IPS-15b (cell line): ENCODE measurements at regions not wholly inside any gene's neighbourhood (a gene's known extent, or its start where the extent isn't known, plus 50 kb on each side); places are given as distances from the start of the nearest gene placed in this dataset.

ENCODE experiments used
- H3K27me3 ChIP-seq: one replicate; pipeline ENCODE4 v1.6.1; 2013; ENCODE audit warnings: low read length; ENCODE audit not compliant: control insufficient read depth, insufficient read depth
- H3K36me3 ChIP-seq: one replicate; pipeline ENCODE4 v1.6.1; 2013; ENCODE audit warnings: low read length; ENCODE audit not compliant: control insufficient read depth, insufficient read depth
- H3K4me1 ChIP-seq: one replicate; pipeline ENCODE4 v1.6.1; 2013; ENCODE audit warnings: mild to moderate bottlenecking, low read length; ENCODE audit not compliant: control insufficient read depth, insufficient read depth
- H3K4me3 ChIP-seq: one replicate; pipeline ENCODE4 v1.5.1; 2013; ENCODE audit warnings: low read depth, low read length
- H3K9ac ChIP-seq: one replicate; pipeline ENCODE4 v1.6.1; 2013; ENCODE audit warnings: low read depth, mild to moderate bottlenecking, low read length
- H3K9me3 ChIP-seq: one replicate; pipeline ENCODE4 v1.6.1; 2013; ENCODE audit warnings: mild to moderate bottlenecking, low read length; ENCODE audit not compliant: control insufficient read depth, insufficient read depth

- H3K9ac ChIP-seq = no peak overlapping the region
- H3K4me3 ChIP-seq = no peak overlapping the region
- peaks cover 6% of the 10 kb centered on the region for H3K4me1 ChIP-seq
- no peaks in the 10 kb centered on the region for H3K36me3 ChIP-seq
- peaks cover 63% of the 10 kb centered on the region for H3K27me3 ChIP-seq
- no peaks in the 10 kb centered on the region for H3K9me3 ChIP-seq
These were observed 566.4 kb downstream of the AJAP1 start for GRCh38 chr1:5220821-5221220.

- Histone ChIP-seq H3K4me3 (no peak overlapping the region), H3K27me3 (peaks cover 62% of the 10 kb centered on the region), H3K9me3 (no peaks in the 10 kb centered on the region), H3K4me1 (peaks cover 2% of the 10 kb centered on the region), H3K9ac (no peak overlapping the region), H3K36me3 (no peaks in the 10 kb centered on the region)
These were observed 566.0 kb downstream of the AJAP1 start for GRCh38 chr1:5220421-5220820.

GRCh38 chr1:5200006-5200405 is 545.6 kb downstream of the AJAP1 start:
- H3K4me3 ChIP-seq = no peak overlapping the region
- peaks cover 2% of the 10 kb centered on the region for H3K4me1 ChIP-seq
- no peaks in the 10 kb centered on the region for H3K27me3 ChIP-seq
- H3K9me3 ChIP-seq = no peaks in the 10 kb centered on the region
- H3K36me3 ChIP-seq = no peaks in the 10 kb centered on the region
- no peak overlapping the region for H3K9ac ChIP-seq

- Histone ChIP-seq H3K4me1 (peaks cover 2% of the 10 kb centered on the region), H3K9ac (no peak overlapping the region), H3K27me3 (no peaks in the 10 kb centered on the region), H3K4me3 (no peak overlapping the region), H3K9me3 (no peaks in the 10 kb centered on the region), H3K36me3 (no peaks in the 10 kb centered on the region)
These were observed 543.9 kb downstream of the AJAP1 start for GRCh38 chr1:5198328-5198727.

- Histone ChIP-seq H3K4me3 (no peak overlapping the region), H3K4me1 (peaks cover 8% of the 10 kb centered on the region), H3K9me3 (no peaks in the 10 kb centered on the region), H3K27me3 (peaks cover under 1% of the 10 kb centered on the region), H3K36me3 (no peaks in the 10 kb centered on the region), H3K9ac (no peak overlapping the region)
These were observed 537.1 kb downstream of the AJAP1 start for GRCh38 chr1:5191470-5191869.

GRCh38 chr1:5189384-5189783 is 535.0 kb downstream of the AJAP1 start:
- no peak overlapping the region for H3K9ac ChIP-seq
- H3K4me1 ChIP-seq = peaks cover 5% of the 10 kb centered on the region
- no peaks in the 10 kb centered on the region for H3K9me3 ChIP-seq
- H3K27me3 ChIP-seq = peaks cover 3% of the 10 kb centered on the region
- H3K36me3 ChIP-seq = no peaks in the 10 kb centered on the region
- no peak overlapping the region for H3K4me3 ChIP-seq

- Histone ChIP-seq H3K27me3 (no peaks in the 10 kb centered on the region), H3K9ac (no peak overlapping the region), H3K36me3 (no peaks in the 10 kb centered on the region), H3K4me3 (no peak overlapping the region), H3K4me1 (peaks cover 3% of the 10 kb centered on the region), H3K9me3 (no peaks in the 10 kb centered on the region)
These were observed 511.4 kb downstream of the AJAP1 start for GRCh38 chr1:5165762-5166161.

- Histone ChIP-seq H3K4me3 (no peak overlapping the region), H3K9ac (no peak overlapping the region), H3K9me3 (no peaks in the 10 kb centered on the region), H3K36me3 (no peaks in the 10 kb centered on the region), H3K27me3 (no peaks in the 10 kb centered on the region), H3K4me1 (peaks cover 3% of the 10 kb centered on the region)
These were observed 509.7 kb downstream of the AJAP1 start for GRCh38 chr1:5164158-5164557.

GRCh38 chr1:5161372-5161771 is 507.0 kb downstream of the AJAP1 start:
- no peak overlapping the region for H3K4me3 ChIP-seq

GRCh38 chr1:5157175-5157574 is 502.8 kb downstream of the AJAP1 start:
- Histone ChIP-seq H3K4me3 (no peak overlapping the region), H3K4me1 (peaks cover 3% of the 10 kb centered on the region), H3K27me3 (no peaks in the 10 kb centered on the region), H3K36me3 (no peaks in the 10 kb centered on the region), H3K9me3 (no peaks in the 10 kb centered on the region), H3K9ac (no peak overlapping the region)

More at GRCh38 chr1:5161372-5161771, 507.0 kb downstream of the AJAP1 start:
- Histone ChIP-seq H3K9ac (no peak overlapping the region), H3K4me1 (peaks cover 3% of the 10 kb centered on the region), H3K36me3 (no peaks in the 10 kb centered on the region), H3K9me3 (no peaks in the 10 kb centered on the region), H3K27me3 (no peaks in the 10 kb centered on the region)

GRCh38 chr1:5156416-5157120 is 502.2 kb downstream of the AJAP1 start:
- Histone ChIP-seq H3K9me3 (no peaks in the 10 kb centered on the region), H3K4me1 (peaks cover under 1% of the 10 kb centered on the region), H3K36me3 (no peaks in the 10 kb centered on the region), H3K4me3 (no peak overlapping the region), H3K9ac (no peak overlapping the region), H3K27me3 (no peaks in the 10 kb centered on the region)

GRCh38 chr1:5151511-5151910 is 497.1 kb downstream of the AJAP1 start:
- Histone ChIP-seq H3K36me3 (no peaks in the 10 kb centered on the region), H3K9ac (no peak overlapping the region), H3K9me3 (no peaks in the 10 kb centered on the region), H3K4me3 (no peak overlapping the region), H3K27me3 (no peaks in the 10 kb centered on the region), H3K4me1 (no peaks in the 10 kb centered on the region)
